ENCODE measurements at regions not wholly inside any gene's neighbourhood (a gene's known extent, or its start where the extent isn't known, plus 50 kb on each side); places are given as distances from the start of the nearest gene placed in this dataset.

GRCh38 chr2:51404226-51404625 lies 372.3 kb upstream of the NRXN1 start:
- TF ChIP-seq SIN3A (IDR thresholded peaks at IDR 0.05; ENCODE audit: borderline replicate concordance, insufficient read depth, low read length), result no peak
- no peak for TF ChIP-seq REST (IDR thresholded peaks at IDR 0.05; ENCODE audit: insufficient read depth in 1 of 2, low read depth in 2 of 2, low read length in 2 of 2)
- TF ChIP-seq FOXP2 (optimal IDR thresholded peaks at IDR 0.05; ENCODE audit: borderline replicate concordance, extremely low read depth, extremely low read length, insufficient read depth), result no peak
- TF ChIP-seq POLR2AphosphoS5 (IDR thresholded peaks at IDR 0.05; ENCODE audit: low read depth, low read length), result no peak
- TF ChIP-seq TAF1 (IDR thresholded peaks at IDR 0.05; ENCODE audit: borderline replicate concordance, insufficient read depth, low read length), result no peak

GRCh38 chr2:51401546-51401945 lies 369.6 kb upstream of the NRXN1 start:
- no peak for TF ChIP-seq REST (IDR thresholded peaks at IDR 0.05; ENCODE audit: insufficient read depth in 1 of 2, low read depth in 2 of 2, low read length in 2 of 2)
- TF ChIP-seq FOXP2 (optimal IDR thresholded peaks at IDR 0.05; ENCODE audit: borderline replicate concordance, extremely low read depth, extremely low read length, insufficient read depth), result no peak
- TF ChIP-seq POLR2AphosphoS5 (IDR thresholded peaks at IDR 0.05; ENCODE audit: low read depth, low read length), result no peak
- TF ChIP-seq TAF1 (IDR thresholded peaks at IDR 0.05; ENCODE audit: borderline replicate concordance, insufficient read depth, low read length), result no peak
- no peak for TF ChIP-seq SIN3A (IDR thresholded peaks at IDR 0.05; ENCODE audit: borderline replicate concordance, insufficient read depth, low read length)

- TF ChIP-seq POLR2AphosphoS5 (IDR thresholded peaks at IDR 0.05; ENCODE audit: low read depth, low read length), result no peak
- no peak for TF ChIP-seq FOXP2 (optimal IDR thresholded peaks at IDR 0.05; ENCODE audit: borderline replicate concordance, extremely low read depth, extremely low read length, insufficient read depth)
- no peak for TF ChIP-seq SIN3A (IDR thresholded peaks at IDR 0.05; ENCODE audit: borderline replicate concordance, insufficient read depth, low read length)
- TF ChIP-seq REST (IDR thresholded peaks at IDR 0.05; ENCODE audit: insufficient read depth in 1 of 2, low read depth in 2 of 2, low read length in 2 of 2), result no peak
- TF ChIP-seq TAF1 (IDR thresholded peaks at IDR 0.05; ENCODE audit: borderline replicate concordance, insufficient read depth, low read length), result no peak
Observed at GRCh38 chr2:51387235-51387634, 355.3 kb upstream of the NRXN1 start.

- TF ChIP-seq FOXP2 (optimal IDR thresholded peaks at IDR 0.05; ENCODE audit: borderline replicate concordance, extremely low read depth, extremely low read length, insufficient read depth) (no peak), TAF1 (IDR thresholded peaks at IDR 0.05; ENCODE audit: borderline replicate concordance, insufficient read depth, low read length) (no peak), REST (IDR thresholded peaks at IDR 0.05; ENCODE audit: insufficient read depth in 1 of 2, low read depth in 2 of 2, low read length in 2 of 2) (no peak), SIN3A (IDR thresholded peaks at IDR 0.05; ENCODE audit: borderline replicate concordance, insufficient read depth, low read length) (no peak), POLR2AphosphoS5 (IDR thresholded peaks at IDR 0.05; ENCODE audit: low read depth, low read length) (no peak)
Observed at GRCh38 chr2:51379997-51380396, 348.1 kb upstream of the NRXN1 start.

- TF ChIP-seq TAF1 (IDR thresholded peaks at IDR 0.05; ENCODE audit: borderline replicate concordance, insufficient read depth, low read length), result no peak
- TF ChIP-seq REST (IDR thresholded peaks at IDR 0.05; ENCODE audit: insufficient read depth in 1 of 2, low read depth in 2 of 2, low read length in 2 of 2), result no peak
- no peak for TF ChIP-seq POLR2AphosphoS5 (IDR thresholded peaks at IDR 0.05; ENCODE audit: low read depth, low read length)
- no peak for TF ChIP-seq SIN3A (IDR thresholded peaks at IDR 0.05; ENCODE audit: borderline replicate concordance, insufficient read depth, low read length)
- TF ChIP-seq FOXP2 (optimal IDR thresholded peaks at IDR 0.05; ENCODE audit: borderline replicate concordance, extremely low read depth, extremely low read length, insufficient read depth), result no peak
Observed at GRCh38 chr2:51368250-51368649, 336.3 kb upstream of the NRXN1 start.

Data from PFSK-1 (cell line).